HCT116 (cell line): ENCODE measurements at regions not wholly inside any gene's neighbourhood (a gene's known extent, or its start where the extent isn't known, plus 50 kb on each side); places are given as distances from the start of the nearest gene placed in this dataset.

Experiments used
- ATAC-seq: fragments of 200-7000 bp; cut with Tn5 transposase; 2 replicates; pipeline ENCODE4 v1.9.1; 2020; ENCODE audit warnings: mild to moderate bottlenecking, moderate library complexity
- BruUV-seq: library from RNA; stranded (reverse); fragments of 400-500 nt; replicated peaks from 2 replicates; lab custom pipeline; 2021; lab: Mats Ljungman, UMichigan
- CTCF ChIA-PET: fragments of 300-600 bp; sonication (Branson Sonifier 250); formaldehyde crosslinking; loops from one replicate; lab custom pipeline; 2021; ENCODE audit warnings: antibody characterized with exemption; lab: Charles Lee
- POLR2A ChIA-PET: fragments of 300-600, 350-600 bp; sonication (Branson Sonifier 250); formaldehyde crosslinking; loops from one replicate; lab custom pipeline; 2021; ENCODE audit warnings: antibody characterized with exemption; lab: Charles Lee
- RAD21 ChIA-PET, 2 experiments: fragments of 300-600 bp; sonication (Branson Sonifier 250); formaldehyde crosslinking; loops; one replicate each; lab custom pipeline; 2023; ENCODE audit warnings: low total read pairs in 2 of 2; ENCODE audit not compliant: uncharacterized antibody in 2 of 2, unreplicated experiment in 2 of 2, low non-redundant PET in 1 of 2; lab: Charles Lee
- DNase-seq: peaks from one replicate; pipeline ENCODE4 v3.0.0-alpha.2; 2010; ENCODE audit warnings: low read depth, low spot score
- H2AFZ ChIP-seq: fragments of 200-600 bp; shearing (Covaris generic), sonication (generic); 2 replicates; pipeline ENCODE4 v1.6.1; 2017; ENCODE audit warnings: low read depth, mixed run types, mixed read lengths, antibody characterized with exemption, low read length; ENCODE audit not compliant: poor library complexity, severe bottlenecking
- H3K27ac ChIP-seq: 2 replicates; pipeline ENCODE4 v1.5.1; 2012; ENCODE audit warnings: low read depth, low read length
- H3K27me3 ChIP-seq: fragments of 200-600 bp; sonication (generic); 2 replicates; pipeline ENCODE4 v1.6.1; 2016; ENCODE audit warnings: mixed run types, low read length, mixed read lengths; ENCODE audit not compliant: insufficient read depth
- H3K36me3 ChIP-seq, 2 experiments: fragments of 200-500 bp in 1 of 2; fragments of 200-600 bp in 1 of 2; sonication (Bioruptor generic) in 1 of 2; sonication (generic) in 1 of 2; 2 replicates each; pipeline versions ENCODE4 v1.5.1 to v1.6.1; 2014 to 2016; ENCODE audit warnings: low read length in 2 of 2, inconsistent platforms in 1 of 2, mixed read lengths in 1 of 2, mixed run types in 1 of 2; ENCODE audit not compliant: insufficient read depth in 2 of 2, control insufficient read depth in 1 of 2
- H3K4me1 ChIP-seq, 2 experiments: fragments of 200-600 bp in 1 of 2; sonication (generic) in 1 of 2; 2 replicates each; pipeline versions ENCODE4 v1.5.1 to v1.6.1; 2012 to 2017; ENCODE audit warnings: low read length in 2 of 2, inconsistent platforms in 1 of 2, mild to moderate bottlenecking in 1 of 2, mixed read lengths in 1 of 2, mixed run types in 1 of 2, moderate library complexity in 1 of 2; ENCODE audit not compliant: insufficient read depth in 2 of 2, control insufficient read depth in 1 of 2
- H3K4me2 ChIP-seq: fragments of 200-600 bp; sonication (generic); 2 replicates; pipeline ENCODE4 v1.6.1; 2017; ENCODE audit warnings: mixed run types, low read length, mixed read lengths
- H3K4me3 ChIP-seq, 2 experiments: fragments of 200-600 bp in 1 of 2; sonication (generic) in 1 of 2; replicated peaks in 1 of 2; 2 replicates each; pipeline ENCODE4 v1.5.1; 2011 to 2016; ENCODE audit warnings: low read length in 2 of 2, control low read depth in 1 of 2, low read depth in 1 of 2, mild to moderate bottlenecking in 1 of 2, mixed read lengths in 1 of 2, mixed run types in 1 of 2
- H3K79me2 ChIP-seq: fragments of 200-600 bp; sonication (generic); 2 replicates; pipeline ENCODE4 v1.6.1; 2017; ENCODE audit warnings: mild to moderate bottlenecking, mixed run types, low read length, moderate library complexity, mixed read lengths; ENCODE audit not compliant: insufficient read depth
- H3K9ac ChIP-seq: fragments of 200-600 bp; sonication (generic); 2 replicates; pipeline ENCODE4 v1.6.1; 2016; ENCODE audit warnings: low read length, mixed read lengths
- H3K9me2 ChIP-seq: fragments of 200-600 bp; sonication (generic), shearing (Covaris generic); 2 replicates; pipeline ENCODE4 v1.6.1; 2017; ENCODE audit warnings: mixed run types, mild to moderate bottlenecking, moderate library complexity; ENCODE audit not compliant: insufficient read depth
- H3K9me3 ChIP-seq, 2 experiments: fragments of 200-500 bp in 1 of 2; fragments of 200-600 bp in 1 of 2; sonication (Bioruptor generic) in 1 of 2; sonication (generic) in 1 of 2; 2 replicates each; pipeline ENCODE4 v1.6.1; 2014 to 2017; ENCODE audit warnings: low read length in 2 of 2, mixed read lengths in 2 of 2, inconsistent platforms in 1 of 2, low read depth in 1 of 2, mild to moderate bottlenecking in 1 of 2, mixed run types in 1 of 2, moderate library complexity in 1 of 2; ENCODE audit not compliant: control insufficient read depth in 1 of 2, insufficient read depth in 1 of 2
- H4K20me1 ChIP-seq: fragments of 200-600 bp; sonication (generic), shearing (Covaris generic); 2 replicates; pipeline ENCODE4 v1.6.1; 2017; ENCODE audit warnings: mixed run types, mild to moderate bottlenecking, moderate library complexity; ENCODE audit not compliant: insufficient read depth
- CEBPB ChIP-seq: IDR thresholded peaks from 2 replicates; pipeline ENCODE4 v1.6.1; 2012; ENCODE audit warnings: low read depth
- EGR1 ChIP-seq: IDR thresholded peaks from 2 replicates; pipeline ENCODE4 v1.6.1; 2012; ENCODE audit warnings: low read depth
- EZH2 ChIP-seq: fragments of 200-600 bp; sonication (generic); IDR thresholded peaks from 2 replicates; pipeline ENCODE4 v1.6.1; 2017; ENCODE audit warnings: antibody characterized with exemption, mixed run types
- JUND ChIP-seq: IDR thresholded peaks from 2 replicates; pipeline ENCODE4 v1.6.1; 2012
- POLR2AphosphoS5 ChIP-seq: IDR thresholded peaks from 2 replicates; pipeline ENCODE4 v1.6.1; 2011; ENCODE audit warnings: mild to moderate bottlenecking, low read depth, low read length, moderate library complexity
- SRF ChIP-seq: IDR thresholded peaks from 2 replicates; pipeline ENCODE4 v1.6.1; 2012; ENCODE audit warnings: low read depth
- TCF7L2 ChIP-seq: IDR thresholded peaks from 2 replicates; pipeline ENCODE4 v1.7.0; 2011; ENCODE audit warnings: borderline replicate concordance, inconsistent platforms; ENCODE audit not compliant: insufficient read depth, insufficient read length; ENCODE audit errors: extremely low read depth
- intact Hi-C: fragments of 100-400 bp; cut with micrococcal nuclease; formaldehyde crosslinking; loops from 2 replicates; pipeline ENCODE4 v1.10.0; 2022
- TF ChIP-seq, protein P1 (sequence below): IDR thresholded peaks from 2 replicates; pipeline ENCODE4 v1.6.1; 2011; ENCODE audit warnings: mild to moderate bottlenecking, low read length, moderate library complexity; ENCODE audit not compliant: insufficient replicate concordance; ENCODE audit errors: extremely low read depth
- TF ChIP-seq, protein P2 (sequence below): IDR thresholded peaks from 2 replicates; pipeline ENCODE4 v1.6.1; 2012; ENCODE audit warnings: low read depth

DNA sequence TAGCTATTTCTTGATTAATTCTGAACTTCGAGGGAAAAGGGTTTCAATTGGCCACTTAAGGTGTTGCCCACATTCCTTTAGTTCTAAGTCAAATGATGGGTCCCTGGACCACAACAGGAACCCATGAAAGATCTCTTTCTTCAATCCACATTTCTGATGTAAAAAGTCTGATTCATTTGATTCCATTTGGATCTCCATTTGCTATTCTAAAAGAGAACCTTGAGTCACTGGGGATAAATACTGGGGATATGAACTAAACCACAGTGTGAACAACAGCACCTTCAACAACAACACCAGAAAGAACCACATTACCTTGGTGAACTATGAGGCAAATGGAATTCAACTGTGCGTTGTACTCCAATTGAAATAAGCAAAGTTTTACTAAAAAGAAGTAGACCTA, 108.9 kb upstream of the IRX5 start:
- no TSS peak for BruUV-seq
- intact Hi-C loops = loop anchor here (10.0 kb wide), 1 partner anchor 433 kb away; no protein-coding TSS in a partner anchor
- H3K27me3 ChIP-seq = no peaks in the 10 kb centered on the region
- H3K4me1 ChIP-seq = no peaks in the 10 kb centered on the region
- no peak overlapping the region for H3K9ac ChIP-seq
- no peak for ATAC-seq
- no peaks in the 10 kb centered on the region for H4K20me1 ChIP-seq
- H3K27ac ChIP-seq = no peak overlapping the region
- H3K4me3 ChIP-seq = no peak overlapping the region
- ChIA-PET CTCF (no interaction called here), POLR2A (no interaction called here), RAD21 (no interaction called here)
- no peak for TF ChIP-seq TCF7L2
- TF ChIP-seq, protein P1, sequence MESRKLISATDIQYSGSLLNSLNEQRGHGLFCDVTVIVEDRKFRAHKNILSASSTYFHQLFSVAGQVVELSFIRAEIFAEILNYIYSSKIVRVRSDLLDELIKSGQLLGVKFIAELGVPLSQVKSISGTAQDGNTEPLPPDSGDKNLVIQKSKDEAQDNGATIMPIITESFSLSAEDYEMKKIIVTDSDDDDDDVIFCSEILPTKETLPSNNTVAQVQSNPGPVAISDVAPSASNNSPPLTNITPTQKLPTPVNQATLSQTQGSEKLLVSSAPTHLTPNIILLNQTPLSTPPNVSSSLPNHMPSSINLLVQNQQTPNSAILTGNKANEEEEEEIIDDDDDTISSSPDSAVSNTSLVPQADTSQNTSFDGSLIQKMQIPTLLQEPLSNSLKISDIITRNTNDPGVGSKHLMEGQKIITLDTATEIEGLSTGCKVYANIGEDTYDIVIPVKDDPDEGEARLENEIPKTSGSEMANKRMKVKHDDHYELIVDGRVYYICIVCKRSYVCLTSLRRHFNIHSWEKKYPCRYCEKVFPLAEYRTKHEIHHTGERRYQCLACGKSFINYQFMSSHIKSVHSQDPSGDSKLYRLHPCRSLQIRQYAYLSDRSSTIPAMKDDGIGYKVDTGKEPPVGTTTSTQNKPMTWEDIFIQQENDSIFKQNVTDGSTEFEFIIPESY = no peak
- no peak for TF ChIP-seq EGR1
- TF ChIP-seq JUND = no peak
- no peak for TF ChIP-seq CEBPB
- no peak for TF ChIP-seq SRF
- TF ChIP-seq EZH2 = no peak
- no peak for TF ChIP-seq POLR2AphosphoS5
- TF ChIP-seq, protein P2, sequence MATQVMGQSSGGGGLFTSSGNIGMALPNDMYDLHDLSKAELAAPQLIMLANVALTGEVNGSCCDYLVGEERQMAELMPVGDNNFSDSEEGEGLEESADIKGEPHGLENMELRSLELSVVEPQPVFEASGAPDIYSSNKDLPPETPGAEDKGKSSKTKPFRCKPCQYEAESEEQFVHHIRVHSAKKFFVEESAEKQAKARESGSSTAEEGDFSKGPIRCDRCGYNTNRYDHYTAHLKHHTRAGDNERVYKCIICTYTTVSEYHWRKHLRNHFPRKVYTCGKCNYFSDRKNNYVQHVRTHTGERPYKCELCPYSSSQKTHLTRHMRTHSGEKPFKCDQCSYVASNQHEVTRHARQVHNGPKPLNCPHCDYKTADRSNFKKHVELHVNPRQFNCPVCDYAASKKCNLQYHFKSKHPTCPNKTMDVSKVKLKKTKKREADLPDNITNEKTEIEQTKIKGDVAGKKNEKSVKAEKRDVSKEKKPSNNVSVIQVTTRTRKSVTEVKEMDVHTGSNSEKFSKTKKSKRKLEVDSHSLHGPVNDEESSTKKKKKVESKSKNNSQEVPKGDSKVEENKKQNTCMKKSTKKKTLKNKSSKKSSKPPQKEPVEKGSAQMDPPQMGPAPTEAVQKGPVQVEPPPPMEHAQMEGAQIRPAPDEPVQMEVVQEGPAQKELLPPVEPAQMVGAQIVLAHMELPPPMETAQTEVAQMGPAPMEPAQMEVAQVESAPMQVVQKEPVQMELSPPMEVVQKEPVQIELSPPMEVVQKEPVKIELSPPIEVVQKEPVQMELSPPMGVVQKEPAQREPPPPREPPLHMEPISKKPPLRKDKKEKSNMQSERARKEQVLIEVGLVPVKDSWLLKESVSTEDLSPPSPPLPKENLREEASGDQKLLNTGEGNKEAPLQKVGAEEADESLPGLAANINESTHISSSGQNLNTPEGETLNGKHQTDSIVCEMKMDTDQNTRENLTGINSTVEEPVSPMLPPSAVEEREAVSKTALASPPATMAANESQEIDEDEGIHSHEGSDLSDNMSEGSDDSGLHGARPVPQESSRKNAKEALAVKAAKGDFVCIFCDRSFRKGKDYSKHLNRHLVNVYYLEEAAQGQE = no peak
- H3K79me2 ChIP-seq = no peaks in the 10 kb centered on the region
- no peaks in the 10 kb centered on the region for H3K9me2 ChIP-seq
- H3K9me3 ChIP-seq = no peaks in the 10 kb centered on the region
- no peak overlapping the region for H3K4me2 ChIP-seq
- no peak overlapping the region for H2AFZ ChIP-seq
- DNase-seq = no peak
- H3K36me3 ChIP-seq = no peaks in the 10 kb centered on the region
